ENCODE measurements at regions not wholly inside any gene's neighbourhood (a gene's known extent, or its start where the extent isn't known, plus 50 kb on each side); places are given as distances from the start of the nearest gene placed in this dataset.

DNA sequence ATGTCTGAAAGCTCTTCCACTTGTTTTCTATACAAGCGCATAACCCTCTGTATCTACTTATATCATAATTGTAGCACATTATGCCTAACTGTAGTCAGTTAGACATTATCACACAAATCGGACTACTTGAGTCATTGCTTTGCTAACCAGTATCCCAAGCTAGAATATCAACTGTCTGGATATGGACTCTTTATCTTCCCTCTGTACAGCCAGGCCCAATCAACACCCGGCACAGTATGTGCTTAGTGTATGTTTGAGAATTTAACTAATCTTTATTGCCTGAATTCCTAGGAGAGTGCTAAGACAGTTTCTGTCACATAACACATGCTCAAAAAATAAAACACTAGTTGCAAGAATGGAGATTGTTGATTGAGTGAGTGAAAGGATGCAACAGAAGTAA, 211.2 kb downstream of the ARL4A start:
- peaks cover 12% of the 10 kb centered on the region for H3K4me1 Mint-ChIP-seq (ENCODE audit: low read depth, unreplicated experiment)
- H3K36me3 Mint-ChIP-seq (ENCODE audit: insufficient read depth, unreplicated experiment) = no peaks in the 10 kb centered on the region
- intact Hi-C loops (cut with micrococcal nuclease; ENCODE audit: unreplicated experiment) = no loop called here
- H3K27me3 Mint-ChIP-seq (ENCODE audit: unreplicated experiment) = no peaks in the 10 kb centered on the region
- BruUV-seq (replicated peaks) = no TSS peak
- TF ChIP-seq CTCF (IDR thresholded peaks at IDR 0.05; ENCODE audit: unreplicated experiment) = no peak
- no peak for DNase-seq
- no peaks in the 10 kb centered on the region for H3K9me3 Mint-ChIP-seq (ENCODE audit: low read depth, unreplicated experiment)
- CTCF ChIA-PET = no interaction called here
- no peak overlapping the region for H3K4me3 Mint-ChIP-seq (ENCODE audit: low read depth, unreplicated experiment)
- H3K27ac Mint-ChIP-seq (ENCODE audit: unreplicated experiment) = no peak overlapping the region

GRCh38 chr7:12905671-12906070, 218.2 kb downstream of the ARL4A start:
- Mint-ChIP-seq H3K4me3 (ENCODE audit: low read depth, unreplicated experiment) (no peak overlapping the region), H3K27me3 (ENCODE audit: unreplicated experiment) (no peaks in the 10 kb centered on the region), H3K27ac (ENCODE audit: unreplicated experiment) (no peak overlapping the region), H3K4me1 (ENCODE audit: low read depth, unreplicated experiment) (peaks cover 12% of the 10 kb centered on the region), H3K36me3 (ENCODE audit: insufficient read depth, unreplicated experiment) (no peaks in the 10 kb centered on the region), H3K9me3 (ENCODE audit: low read depth, unreplicated experiment) (no peaks in the 10 kb centered on the region)
- BruUV-seq (replicated peaks) = no TSS peak
- intact Hi-C loops (cut with micrococcal nuclease; ENCODE audit: unreplicated experiment) = no loop called here
- CTCF ChIA-PET = no interaction called here
- TF ChIP-seq CTCF (IDR thresholded peaks at IDR 0.05; ENCODE audit: unreplicated experiment) = no peak
- no peak for DNase-seq

DNA sequence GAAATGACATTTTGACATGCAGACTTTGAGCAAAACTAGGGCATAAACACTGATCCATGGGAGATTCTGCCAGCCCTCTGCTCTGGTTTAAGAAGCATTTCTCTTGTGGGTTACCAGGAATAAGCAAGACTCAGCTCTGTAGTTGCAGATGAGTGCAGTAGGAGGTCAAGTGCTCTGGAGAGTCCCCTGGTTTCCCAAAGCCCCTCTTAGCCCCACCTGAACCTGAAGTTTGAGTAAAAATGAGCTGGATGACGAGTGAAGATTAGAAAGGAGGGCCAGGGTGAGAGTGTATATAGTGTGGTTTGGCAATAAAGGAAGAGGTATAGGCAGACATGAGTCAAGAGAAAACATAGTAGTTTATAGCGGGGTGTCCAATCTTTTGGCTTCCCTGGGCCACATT, 220.3 kb downstream of the ARL4A start:
- H3K9me3 Mint-ChIP-seq (ENCODE audit: low read depth, unreplicated experiment) = no peaks in the 10 kb centered on the region
- no peak for TF ChIP-seq CTCF (IDR thresholded peaks at IDR 0.05; ENCODE audit: unreplicated experiment)
- H3K4me3 Mint-ChIP-seq (ENCODE audit: low read depth, unreplicated experiment) = no peak overlapping the region
- no TSS peak for BruUV-seq (replicated peaks)
- intact Hi-C loops (cut with micrococcal nuclease; ENCODE audit: unreplicated experiment) = no loop called here
- H3K27ac Mint-ChIP-seq (ENCODE audit: unreplicated experiment) = no peak overlapping the region
- no peak for DNase-seq
- H3K36me3 Mint-ChIP-seq (ENCODE audit: insufficient read depth, unreplicated experiment) = no peaks in the 10 kb centered on the region
- CTCF ChIA-PET = interaction anchor here (0.6 to 0.8 kb wide), 4 partner anchors 12 to 116 kb away, joined by 3 to 5 read pairs (median 3); no protein-coding TSS in a partner anchor
- H3K4me1 Mint-ChIP-seq (ENCODE audit: low read depth, unreplicated experiment) = peaks cover 10% of the 10 kb centered on the region
- no peaks in the 10 kb centered on the region for H3K27me3 Mint-ChIP-seq (ENCODE audit: unreplicated experiment)

- H3K36me3 Mint-ChIP-seq (ENCODE audit: insufficient read depth, unreplicated experiment) = no peaks in the 10 kb centered on the region
- no TSS peak for BruUV-seq (replicated peaks)
- no peaks in the 10 kb centered on the region for H3K9me3 Mint-ChIP-seq (ENCODE audit: low read depth, unreplicated experiment)
- no peak overlapping the region for H3K4me3 Mint-ChIP-seq (ENCODE audit: low read depth, unreplicated experiment)
- H3K27me3 Mint-ChIP-seq (ENCODE audit: unreplicated experiment) = no peaks in the 10 kb centered on the region
- CTCF ChIA-PET = interaction anchor here (0.7 kb wide), 2 partner anchors 12 to 200 kb away, joined by 4 to 7 read pairs; no protein-coding TSS in a partner anchor
- no peak overlapping the region for H3K27ac Mint-ChIP-seq (ENCODE audit: unreplicated experiment)
- DNase-seq = no peak
- no peak for TF ChIP-seq CTCF (IDR thresholded peaks at IDR 0.05; ENCODE audit: unreplicated experiment)
- H3K4me1 Mint-ChIP-seq (ENCODE audit: low read depth, unreplicated experiment) = peaks cover 10% of the 10 kb centered on the region
- intact Hi-C loops (cut with micrococcal nuclease; ENCODE audit: unreplicated experiment) = no loop called here
These were observed 222.1 kb downstream of the ARL4A start for GRCh38 chr7:12909483-12909882.
